K562 (cell line): ENCODE measurements at regions not wholly inside any gene's neighbourhood (a gene's known extent, or its start where the extent isn't known, plus 50 kb on each side); places are given as distances from the start of the nearest gene placed in this dataset.
"Not testable (repeated sequence)": the region's sequence is repeated elsewhere in the genome, so short reads cannot be mapped to it uniquely, and the experiment has no call there.

ENCODE experiments used
- ATAC-seq: fragments of 200-7000 bp; cut with Tn5 transposase; 3 replicates; pipeline ENCODE4 v1.9.1; 2020; ENCODE audit warnings: moderate library complexity
- BruUV-seq: library from RNA; stranded (reverse); fragments of 400-500 nt; replicated peaks from 2 replicates; lab custom pipeline; 2021; lab: Mats Ljungman, UMichigan
- CTCF ChIA-PET: fragments of 300-600 bp; formaldehyde crosslinking; extraction: SDS; loops from one replicate; lab custom pipeline; 2021; ENCODE audit warnings: low intra/inter-chr PET ratio; lab: Yijun Ruan, JAX
- POLR2A ChIA-PET: fragments of 300-600, 350-650 bp; sonication (Branson Sonifier 250); formaldehyde crosslinking; extraction: SDS; loops from one replicate; lab custom pipeline; 2021; ENCODE audit warnings: antibody characterized with exemption, inconsistent platforms; lab: Yijun Ruan, JAX
- DNase-seq, 4 experiments: peaks; one replicate each; pipeline versions ENCODE4 v3.0.0 to v3.0.0-alpha.2; 2011 to 2018; ENCODE audit warnings: low spot score in 3 of 4, mixed read lengths in 3 of 4; ENCODE audit errors: extremely low read depth in 1 of 4
- FAIRE-seq: peaks from 2 replicates; lab custom pipeline; 2011; peaks lifted over from hg19 to GRCh38; lab: Jason Lieb, UNC
- H2AFZ ChIP-seq: 2 replicates; pipeline ENCODE4 v1.6.0; 2011; ENCODE audit warnings: low read depth, low read length, control low read depth, inconsistent platforms
- H3K27ac ChIP-seq: fragments of 200-600 bp; 3 replicates; pipeline ENCODE4 v1.8.0; 2011; ENCODE audit warnings: low read depth, mild to moderate bottlenecking, control low read depth, inconsistent platforms, low read length, moderate library complexity, mixed read lengths; ENCODE audit errors: extremely low read depth
- H3K27me3 ChIP-seq, 2 experiments: fragments of 300-600 bp in 1 of 2; 2 replicates in 1 of 2; 3 replicates in 1 of 2; pipeline versions ENCODE4 v1.6.0 to v1.8.0; 2011; ENCODE audit warnings: inconsistent platforms in 2 of 2, low read length in 2 of 2, mild to moderate bottlenecking in 1 of 2, mixed read lengths in 1 of 2, moderate library complexity in 1 of 2; ENCODE audit not compliant: control insufficient read depth in 2 of 2, insufficient read depth in 2 of 2
- H3K36me3 ChIP-seq: fragments of 300-600 bp; 3 replicates; pipeline ENCODE4 v1.8.0; 2011; ENCODE audit warnings: mild to moderate bottlenecking, low read length, inconsistent platforms; ENCODE audit not compliant: control insufficient read depth, insufficient read depth
- H3K4me1 ChIP-seq, 2 experiments: fragments of 200-600 bp in 1 of 2; replicated peaks in 1 of 2; 2 replicates in 1 of 2; 3 replicates in 1 of 2; pipeline versions ENCODE4 v1.5.1 to v1.8.0; 2011; ENCODE audit warnings: inconsistent platforms in 2 of 2, low read length in 2 of 2, mild to moderate bottlenecking in 1 of 2, mixed read lengths in 1 of 2, moderate library complexity in 1 of 2; ENCODE audit not compliant: control insufficient read depth in 2 of 2, insufficient read depth in 2 of 2
- H3K4me2 ChIP-seq: 2 replicates; pipeline ENCODE4 v1.6.1; 2011; ENCODE audit warnings: low read length, control low read depth, inconsistent platforms, mixed read lengths; ENCODE audit not compliant: insufficient read depth
- H3K4me3 ChIP-seq: fragments of 200-600 bp; sonication (generic), shearing (Covaris generic); 2 replicates; pipeline ENCODE4 v1.5.1; 2016; ENCODE audit warnings: control low read depth, inconsistent platforms
- H3K79me2 ChIP-seq: fragments of 200-600 bp; 3 replicates; pipeline ENCODE4 v1.8.0; 2011; ENCODE audit warnings: low read length, inconsistent platforms; ENCODE audit not compliant: control insufficient read depth, insufficient read depth
- H3K9ac ChIP-seq, 2 experiments: 2 replicates each; pipeline versions ENCODE4 v1.6.0 to v1.6.1; 2011; ENCODE audit warnings: low read depth in 2 of 2, low read length in 2 of 2, control low read depth in 1 of 2, inconsistent platforms in 1 of 2, mild to moderate bottlenecking in 1 of 2, mixed read lengths in 1 of 2; ENCODE audit not compliant: insufficient read depth in 1 of 2
- H3K9me1 ChIP-seq: one replicate; pipeline ENCODE4 v1.6.0; 2011; ENCODE audit warnings: inconsistent platforms, mild to moderate bottlenecking, low read length, moderate library complexity; ENCODE audit not compliant: control insufficient read depth, insufficient read depth
- H3K9me3 ChIP-seq: replicated peaks from 2 replicates; pipeline ENCODE4 v1.5.1; 2011; ENCODE audit warnings: low read depth, low read length, inconsistent platforms; ENCODE audit not compliant: control insufficient read depth, insufficient read depth
- H4K20me1 ChIP-seq: replicated peaks from 2 replicates; pipeline ENCODE4 v1.6.1; 2011; ENCODE audit warnings: low read length, inconsistent platforms, mixed read lengths; ENCODE audit not compliant: control insufficient read depth, insufficient read depth
- CBX3 ChIP-seq, 2 experiments: IDR thresholded peaks; 1 replicate in 1 of 2; 2 replicates in 1 of 2; pipeline ENCODE4 v1.6.1; 2012; ENCODE audit warnings: inconsistent platforms in 2 of 2, low read length in 2 of 2, borderline replicate concordance in 1 of 2, control low read depth in 1 of 2
- CEBPG ChIP-seq, 3 experiments: fragments of 200-800 bp in 1 of 3; sonication (Bioruptor generic) in 1 of 3; sonication (generic) in 1 of 3; formaldehyde crosslinking in 1 of 3; IDR thresholded peaks in 2 of 3; conservative IDR thresholded peaks in 1 of 3; 2 replicates each; pipeline versions ENCODE4 v1.6.1 to v1.8.0; 2016 to 2022; ENCODE audit warnings: missing compliant biosample characterization in 2 of 3, missing genetic modification characterization in 2 of 3, mild to moderate bottlenecking in 1 of 3, missing genetic modification reagents in 1 of 3
- KHSRP ChIP-seq: fragments of 450-650 bp; IDR thresholded peaks from 2 replicates; pipeline ENCODE4 v1.6.1; 2017
- TFAM ChIP-seq: fragments of 250-450 bp; sonication (Bioruptor Pico); conservative IDR thresholded peaks from 2 replicates; pipeline ENCODE4 v1.5.0; 2021; ENCODE audit warnings: mild to moderate bottlenecking, moderate library complexity
- TRIM24 ChIP-seq, 2 experiments: fragments of 450-650 bp; IDR thresholded peaks; 2 replicates each; pipeline ENCODE4 v1.6.1; 2016
- UBTF ChIP-seq, 2 experiments: IDR thresholded peaks; 2 replicates each; pipeline ENCODE4 v1.6.1; 2012; ENCODE audit warnings: improper control_type of control experiment in 2 of 2, low read depth in 2 of 2, low read length in 2 of 2, borderline replicate concordance in 1 of 2
- ZBTB26 ChIP-seq: fragments of 450-650 bp; formaldehyde crosslinking; IDR thresholded peaks from 2 replicates; pipeline ENCODE4 v1.4.0; 2022; ENCODE audit warnings: missing genetic modification characterization
- ZFP36 ChIP-seq: fragments of 150-350 bp; IDR thresholded peaks from 2 replicates; pipeline ENCODE4 v1.6.1; 2018; ENCODE audit warnings: low read length, low read depth; ENCODE audit not compliant: partially characterized antibody
- ZNF184 ChIP-seq: sonication (generic); formaldehyde crosslinking; IDR thresholded peaks from 2 replicates; pipeline ENCODE4 v1.5.0; 2020; ENCODE audit warnings: missing genetic modification reagents
- ZNF277 ChIP-seq: fragments of 250-450 bp; sonication (Bioruptor Pico); IDR thresholded peaks from 2 replicates; pipeline ENCODE4 v1.8.0; 2022; ENCODE audit warnings: inconsistent platforms, mild to moderate bottlenecking, moderate library complexity, borderline replicate concordance
- ZNF584 ChIP-seq: fragments of 200-800 bp; sonication (Bioruptor generic); IDR thresholded peaks from 2 replicates; pipeline ENCODE4 v1.6.1; 2016; ENCODE audit warnings: low read depth, mild to moderate bottlenecking, missing genetic modification characterization, missing compliant biosample characterization
- WGBS: fragments of 100-300 bp; shearing (Covaris generic); methylation state at CpG from one replicate; pipeline ENCODE4 v1.1.6; 2016; ENCODE audit warnings: low coverage, mixed read lengths; ENCODE audit not compliant: insufficient coverage; ENCODE audit errors: missing lambda C conversion rate; 5-methylcytosine and 5-hydroxymethylcytosine counted together
- in situ Hi-C: fragments of 300-500 bp; cut with MboI; formaldehyde crosslinking; loops from 4 replicates; pipeline ENCODE4 v1.15.0; 2018; ENCODE audit warnings: inconsistent platforms, mixed read lengths
- intact Hi-C: fragments of 100-400 bp; cut with micrococcal nuclease; formaldehyde crosslinking; loops from 2 replicates; pipeline ENCODE4 v1.14.2; 2022

DNA sequence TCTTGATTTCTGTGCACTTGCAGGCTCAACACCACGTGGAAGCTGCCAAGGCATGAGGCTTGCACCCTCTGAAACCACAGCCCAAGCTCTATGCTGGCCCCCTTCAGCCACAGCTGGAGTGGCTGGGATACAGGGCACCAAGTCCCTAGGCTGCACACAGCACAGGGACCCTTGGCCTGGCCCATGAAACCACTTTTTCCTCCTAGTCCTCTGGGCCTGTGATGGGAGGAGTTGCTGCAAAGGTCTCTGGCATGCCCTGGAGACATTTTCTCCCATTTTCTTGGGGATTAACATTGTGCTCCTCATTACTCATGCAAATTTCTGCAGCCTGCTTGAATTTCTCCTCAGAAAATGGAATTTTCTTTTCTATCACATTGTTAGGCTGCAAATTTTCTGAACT lies 629.8 kb upstream of the NR2F2 start:
- H3K27ac ChIP-seq, H3K9ac ChIP-seq, H3K9me1 ChIP-seq, BruUV-seq, H3K4me1 ChIP-seq, intact Hi-C loops, POLR2A ChIA-PET, H2AFZ ChIP-seq, ATAC-seq, H3K27me3 ChIP-seq, in situ Hi-C loops, FAIRE-seq, H3K4me3 ChIP-seq, H3K4me2 ChIP-seq, CTCF ChIA-PET, DNase-seq, H4K20me1 ChIP-seq: not testable (repeated sequence)
- H3K36me3 ChIP-seq, result peaks cover 24% of the 10 kb centered on the region
- peaks cover 25% of the 10 kb centered on the region for H3K79me2 ChIP-seq
- TF ChIP-seq ZFP36, result peak; percentile 55
- H3K9me3 ChIP-seq, result peaks cover 29% of the 10 kb centered on the region
- 86% methylated on average over 1 of the region's 1 CpG for WGBS

DNA sequence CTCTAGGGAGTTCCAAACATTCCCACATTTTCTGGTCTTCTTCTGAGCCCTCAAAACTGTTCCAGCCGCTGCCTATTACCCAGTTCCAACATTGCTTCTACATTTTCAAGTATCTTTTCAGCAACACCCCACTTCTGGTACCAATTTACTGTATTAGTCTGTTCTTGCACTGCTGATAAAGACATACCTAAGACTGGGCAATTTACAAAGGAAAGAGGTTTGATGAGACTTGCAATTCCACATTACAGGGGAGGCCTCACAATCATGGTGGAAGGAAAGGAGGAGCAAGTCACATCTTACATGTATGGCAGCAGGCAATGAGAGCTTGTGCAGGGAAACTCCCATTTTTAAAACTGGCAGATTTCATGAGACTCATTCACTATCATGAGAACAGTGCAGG lies 629.1 kb upstream of the NR2F2 start:
- Histone ChIP-seq H3K9ac (no peak overlapping the region), H3K9me3 (peaks cover 29% of the 10 kb centered on the region), H3K4me2 (no peak overlapping the region), H3K27ac (no peak overlapping the region), H3K4me1 (peaks cover 0 to 3% of the 10 kb centered on the region in 2 experiments; a peak in 2 of 5 replicates), H2AFZ (no peak overlapping the region), H4K20me1 (no peaks in the 10 kb centered on the region), H3K27me3 (no peaks in the 10 kb centered on the region), H3K4me3 (no peak overlapping the region), H3K79me2 (peaks cover 29% of the 10 kb centered on the region), H3K36me3 (peaks cover 24% of the 10 kb centered on the region; the same call in 2 of the 3 replicates), H3K9me1 (no peaks in the 10 kb centered on the region)
- ChIA-PET POLR2A (no interaction called here), CTCF (no interaction called here)
- FAIRE-seq, result no peak
- DNase-seq, result no peak
- no TSS peak for BruUV-seq
- in situ Hi-C loops, result no loop called here
- ATAC-seq, result no peak
- 82% methylated on average over 1 of the region's 1 CpG for WGBS
- intact Hi-C loops, result no loop called here
- TF ChIP-seq CEBPG (CRISPR knock-in tag; IDR thresholded peaks at IDR 0.05) (no peak), CEBPG (tag; conservative IDR thresholded peaks at IDR 0.05 in 1 of 2, IDR thresholded peaks at IDR 0.05 in 1 of 2) (no peak), KHSRP (no peak), UBTF (IDR thresholded peaks at IDR 0.05; ENCODE audit: borderline replicate concordance in 1 of 2, low read depth in 2 of 2, low read length in 2 of 2) (no peak), ZNF184 (no peak), CBX3 (IDR thresholded peaks at IDR 0.05; ENCODE audit: borderline replicate concordance in 1 of 2, low read length in 2 of 2) (peak in 1 of 2 experiments; percentile 74; a peak in 2 of 3 replicates), ZBTB26 (CRISPR knock-in tag) (no peak), ZNF277 (CRISPR knock-in tag) (no peak), TFAM (no peak), TRIM24 (IDR thresholded peaks at IDR 0.05) (peak; percentile 16 to 72; a peak in 2 of 4 replicates), ZNF584 (CRISPR knock-in tag) (no peak)
